GM20000 (cell line): ENCODE measurements at regions not wholly inside any gene's neighbourhood (a gene's known extent, or its start where the extent isn't known, plus 50 kb on each side); places are given as distances from the start of the nearest gene placed in this dataset.

Experiments used
- DNase-seq: peaks from one replicate; pipeline ENCODE4 v3.0.0; 2012; ENCODE audit warnings: low spot score
- TF ChIP-seq, protein P1 (sequence below): IDR thresholded peaks from 2 replicates; pipeline ENCODE4 v1.5.1; 2012; ENCODE audit warnings: mild to moderate bottlenecking, control low read depth; ENCODE audit errors: extremely low read depth, missing control alignments

DNA sequence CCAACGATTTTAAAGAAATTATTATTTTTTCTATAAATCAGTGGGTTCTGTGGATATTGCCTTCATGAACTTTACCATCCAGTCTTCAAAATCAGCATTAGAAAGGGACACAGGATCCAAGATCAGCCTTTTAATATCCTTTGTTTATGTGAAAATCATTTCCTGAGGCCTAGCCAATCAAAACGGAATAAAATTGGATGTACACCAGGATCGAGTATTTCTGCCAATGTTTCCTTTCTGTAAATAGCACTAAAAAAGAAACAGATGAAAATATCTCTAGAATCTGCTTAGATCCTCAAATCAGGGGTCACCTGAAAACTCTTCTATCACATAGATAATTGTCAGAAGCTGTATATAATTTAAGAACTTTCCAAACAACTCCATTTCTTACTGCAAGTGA, 1598.5 kb downstream of the LRRC4C start:
- TF ChIP-seq, protein P1, sequence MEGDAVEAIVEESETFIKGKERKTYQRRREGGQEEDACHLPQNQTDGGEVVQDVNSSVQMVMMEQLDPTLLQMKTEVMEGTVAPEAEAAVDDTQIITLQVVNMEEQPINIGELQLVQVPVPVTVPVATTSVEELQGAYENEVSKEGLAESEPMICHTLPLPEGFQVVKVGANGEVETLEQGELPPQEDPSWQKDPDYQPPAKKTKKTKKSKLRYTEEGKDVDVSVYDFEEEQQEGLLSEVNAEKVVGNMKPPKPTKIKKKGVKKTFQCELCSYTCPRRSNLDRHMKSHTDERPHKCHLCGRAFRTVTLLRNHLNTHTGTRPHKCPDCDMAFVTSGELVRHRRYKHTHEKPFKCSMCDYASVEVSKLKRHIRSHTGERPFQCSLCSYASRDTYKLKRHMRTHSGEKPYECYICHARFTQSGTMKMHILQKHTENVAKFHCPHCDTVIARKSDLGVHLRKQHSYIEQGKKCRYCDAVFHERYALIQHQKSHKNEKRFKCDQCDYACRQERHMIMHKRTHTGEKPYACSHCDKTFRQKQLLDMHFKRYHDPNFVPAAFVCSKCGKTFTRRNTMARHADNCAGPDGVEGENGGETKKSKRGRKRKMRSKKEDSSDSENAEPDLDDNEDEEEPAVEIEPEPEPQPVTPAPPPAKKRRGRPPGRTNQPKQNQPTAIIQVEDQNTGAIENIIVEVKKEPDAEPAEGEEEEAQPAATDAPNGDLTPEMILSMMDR = no peak
- no peak for DNase-seq

GRCh38 chr11:39817241-39817640, 1642.2 kb downstream of the LRRC4C start:
- TF ChIP-seq, protein P1 = no peak
- no peak for DNase-seq

DNA sequence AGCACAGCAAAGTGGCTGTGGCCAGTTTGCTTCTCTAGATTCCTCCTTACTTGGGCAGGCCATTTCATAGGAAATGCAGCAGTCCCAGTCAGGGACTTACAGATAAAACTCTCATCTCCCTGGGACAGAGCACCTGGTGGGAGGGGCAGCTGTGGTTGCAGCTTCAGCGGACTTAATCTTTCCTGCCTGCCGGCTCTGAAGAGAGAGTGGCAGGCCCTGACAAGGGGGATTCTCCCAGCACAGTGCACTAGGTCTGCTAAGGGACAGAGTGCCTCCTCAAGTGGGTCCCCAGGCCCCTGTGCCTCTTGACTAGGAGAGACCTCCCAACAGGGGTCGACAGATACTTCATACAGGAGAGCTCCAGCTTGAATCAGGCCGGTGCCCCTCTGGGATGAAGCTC, 1649.1 kb downstream of the LRRC4C start:
- TF ChIP-seq, protein P1 = no peak
- no peak for DNase-seq

GRCh38 chr11:39809833-39810232, 1649.6 kb downstream of the LRRC4C start:
- TF ChIP-seq, protein P1 = no peak

GRCh38 chr11:39807904-39808303, 1651.5 kb downstream of the LRRC4C start:
- TF ChIP-seq, protein P1 = no peak
- no peak for DNase-seq

More at GRCh38 chr11:39809833-39810232, 1649.6 kb downstream of the LRRC4C start:
- DNase-seq = no peak

DNA sequence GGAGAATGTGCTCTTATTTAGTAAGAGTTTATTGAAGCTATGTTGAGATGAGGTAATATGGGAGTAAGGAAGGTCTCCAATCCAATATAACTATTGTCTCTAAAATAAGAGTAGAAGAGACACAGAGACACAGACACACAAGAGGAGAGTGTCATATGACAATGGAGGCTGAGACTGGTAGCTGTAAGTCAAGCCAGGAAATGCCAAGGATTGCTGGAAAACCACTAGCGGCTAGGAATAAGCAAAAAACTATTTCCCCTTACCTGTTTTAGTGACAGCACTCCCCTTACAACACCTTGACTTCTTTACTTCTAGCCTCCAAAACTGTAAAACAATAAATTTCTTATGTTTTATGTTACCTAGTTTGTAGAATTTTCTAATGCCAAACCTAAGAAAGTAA, 1652.8 kb downstream of the LRRC4C start:
- no peak for DNase-seq
- TF ChIP-seq, protein P1 = no peak

- TF ChIP-seq, protein P1 = no peak
- DNase-seq = no peak
Observed at GRCh38 chr11:39804271-39804670, 1655.2 kb downstream of the LRRC4C start.
